ENCODE measurements at regions not wholly inside any gene's neighbourhood (a gene's known extent, or its start where the extent isn't known, plus 50 kb on each side); places are given as distances from the start of the nearest gene placed in this dataset.

DNA sequence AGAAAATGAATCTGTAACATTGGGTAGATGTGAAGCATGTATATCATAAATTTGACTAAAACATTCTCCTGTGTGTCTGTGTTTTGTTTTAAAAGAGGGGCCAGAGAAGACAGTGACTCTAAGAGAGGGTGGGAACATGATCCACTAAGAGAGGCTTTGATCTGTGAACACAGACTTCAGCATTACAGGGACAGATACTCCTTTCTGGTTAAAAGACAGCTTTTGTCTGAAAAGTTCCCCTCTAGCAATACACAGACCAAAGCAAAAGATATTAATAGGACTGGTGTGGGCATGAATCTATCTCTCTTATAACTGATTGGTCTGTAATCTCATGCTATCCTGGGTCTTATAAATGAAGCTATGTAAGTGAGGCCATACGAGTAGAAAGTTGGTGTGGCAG is 150.9 kb downstream of the NUDT12 start:
- TF ChIP-seq, protein P1, sequence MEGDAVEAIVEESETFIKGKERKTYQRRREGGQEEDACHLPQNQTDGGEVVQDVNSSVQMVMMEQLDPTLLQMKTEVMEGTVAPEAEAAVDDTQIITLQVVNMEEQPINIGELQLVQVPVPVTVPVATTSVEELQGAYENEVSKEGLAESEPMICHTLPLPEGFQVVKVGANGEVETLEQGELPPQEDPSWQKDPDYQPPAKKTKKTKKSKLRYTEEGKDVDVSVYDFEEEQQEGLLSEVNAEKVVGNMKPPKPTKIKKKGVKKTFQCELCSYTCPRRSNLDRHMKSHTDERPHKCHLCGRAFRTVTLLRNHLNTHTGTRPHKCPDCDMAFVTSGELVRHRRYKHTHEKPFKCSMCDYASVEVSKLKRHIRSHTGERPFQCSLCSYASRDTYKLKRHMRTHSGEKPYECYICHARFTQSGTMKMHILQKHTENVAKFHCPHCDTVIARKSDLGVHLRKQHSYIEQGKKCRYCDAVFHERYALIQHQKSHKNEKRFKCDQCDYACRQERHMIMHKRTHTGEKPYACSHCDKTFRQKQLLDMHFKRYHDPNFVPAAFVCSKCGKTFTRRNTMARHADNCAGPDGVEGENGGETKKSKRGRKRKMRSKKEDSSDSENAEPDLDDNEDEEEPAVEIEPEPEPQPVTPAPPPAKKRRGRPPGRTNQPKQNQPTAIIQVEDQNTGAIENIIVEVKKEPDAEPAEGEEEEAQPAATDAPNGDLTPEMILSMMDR (IDR thresholded peaks at IDR 0.05), result no peak
- TF ChIP-seq POLR2AphosphoS5 (IDR thresholded peaks at IDR 0.05), result no peak

All from esophagus muscularis mucosa (tissue), 3 donors.